DMS114 treated with DMSO at 0.1 percent for 48 hours (cell line): ENCODE measurements at regions not wholly inside any gene's neighbourhood (a gene's known extent, or its start where the extent isn't known, plus 50 kb on each side); places are given as distances from the start of the nearest gene placed in this dataset.
"Not testable (repeated sequence)": the region's sequence is repeated elsewhere in the genome, so short reads cannot be mapped to it uniquely, and the experiment has no call there.

Experiments
- DNase-seq: peaks from one replicate; lab custom pipeline; 2025; ENCODE audit not compliant: unreplicated experiment; lab: John Stamatoyannopoulos, UW

- DNase-seq = no peak
Measured at GRCh38 chr5:51156838-51157237, 226.4 kb upstream of the ISL1 start.

- no peak for DNase-seq
Measured at GRCh38 chr5:51159164-51159563, 224.1 kb upstream of the ISL1 start.

- no peak for DNase-seq
Measured at GRCh38 chr5:51159606-51160005, 223.6 kb upstream of the ISL1 start.

DNA sequence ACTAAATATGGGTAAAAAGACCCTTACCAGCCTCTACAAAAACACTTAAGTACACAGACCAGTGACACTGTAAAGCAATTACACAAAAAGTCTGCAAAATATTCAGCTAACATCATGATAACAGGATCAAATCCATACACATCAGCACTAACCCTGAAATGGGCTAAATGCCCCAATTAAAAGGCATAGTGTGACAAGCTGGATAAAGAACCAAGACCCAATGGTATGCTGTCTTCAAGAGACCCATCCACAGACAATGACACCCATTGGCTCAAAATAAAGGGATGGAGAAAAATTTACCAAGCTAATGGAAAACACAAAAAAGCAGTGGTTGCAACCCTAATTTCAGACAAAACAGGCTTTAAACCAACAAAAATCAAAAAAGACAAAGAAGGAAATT, 221.0 kb upstream of the ISL1 start:
- no peak for DNase-seq

DNA sequence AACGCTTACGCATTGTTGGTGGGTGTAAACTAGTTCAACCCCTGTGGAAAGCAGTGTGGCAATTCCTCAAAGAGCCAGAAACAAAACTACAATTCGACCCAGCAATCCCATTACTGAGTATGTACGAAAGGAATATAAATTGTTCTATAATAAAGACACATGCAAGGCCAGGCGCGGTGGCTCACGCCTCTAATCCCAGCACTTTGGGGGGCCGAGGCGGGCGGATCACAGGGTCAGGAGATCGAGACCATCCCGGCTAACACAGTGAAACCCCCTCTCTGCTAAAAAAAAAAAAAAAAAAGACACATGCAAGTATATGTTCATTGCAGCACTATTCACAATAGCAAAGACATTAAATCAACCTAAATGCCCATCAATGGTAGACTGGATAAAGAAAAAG, 217.6 kb upstream of the ISL1 start:
- not testable (repeated sequence) for DNase-seq

DNA sequence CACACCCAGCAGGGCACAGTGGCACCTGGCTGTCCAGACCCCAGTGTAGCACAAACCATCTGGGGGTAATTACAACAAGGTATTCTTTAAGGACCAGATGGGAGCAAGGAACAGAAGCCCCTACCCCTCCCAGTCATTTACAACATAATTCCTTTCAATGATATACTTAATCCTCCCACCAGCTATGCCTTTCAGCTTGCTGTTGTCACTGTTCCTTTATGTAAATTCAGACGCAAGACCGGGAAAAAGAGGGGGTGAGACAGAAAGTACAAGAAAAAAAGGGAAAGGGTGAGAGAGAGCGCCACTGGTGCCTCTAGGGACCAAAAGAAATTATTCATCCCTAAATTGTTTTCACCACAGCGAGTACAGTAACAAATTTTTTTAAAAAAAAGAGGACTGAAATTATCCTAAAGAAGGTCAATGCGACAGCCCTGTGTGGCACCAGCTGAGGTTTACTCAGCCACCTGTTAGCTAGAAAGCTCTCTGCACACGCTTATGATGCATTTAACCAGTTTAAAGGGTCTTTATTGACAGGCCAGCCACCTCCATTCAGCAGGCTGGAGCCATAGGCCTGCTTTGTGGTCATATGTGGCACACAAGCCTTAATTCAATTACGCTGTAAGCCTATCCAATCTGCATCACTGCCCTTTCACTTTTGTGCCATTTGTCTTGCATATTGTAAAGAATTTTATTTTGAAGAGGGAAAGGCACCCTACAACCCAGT, 210.2 kb upstream of the ISL1 start:
- no peak for DNase-seq

DNA sequence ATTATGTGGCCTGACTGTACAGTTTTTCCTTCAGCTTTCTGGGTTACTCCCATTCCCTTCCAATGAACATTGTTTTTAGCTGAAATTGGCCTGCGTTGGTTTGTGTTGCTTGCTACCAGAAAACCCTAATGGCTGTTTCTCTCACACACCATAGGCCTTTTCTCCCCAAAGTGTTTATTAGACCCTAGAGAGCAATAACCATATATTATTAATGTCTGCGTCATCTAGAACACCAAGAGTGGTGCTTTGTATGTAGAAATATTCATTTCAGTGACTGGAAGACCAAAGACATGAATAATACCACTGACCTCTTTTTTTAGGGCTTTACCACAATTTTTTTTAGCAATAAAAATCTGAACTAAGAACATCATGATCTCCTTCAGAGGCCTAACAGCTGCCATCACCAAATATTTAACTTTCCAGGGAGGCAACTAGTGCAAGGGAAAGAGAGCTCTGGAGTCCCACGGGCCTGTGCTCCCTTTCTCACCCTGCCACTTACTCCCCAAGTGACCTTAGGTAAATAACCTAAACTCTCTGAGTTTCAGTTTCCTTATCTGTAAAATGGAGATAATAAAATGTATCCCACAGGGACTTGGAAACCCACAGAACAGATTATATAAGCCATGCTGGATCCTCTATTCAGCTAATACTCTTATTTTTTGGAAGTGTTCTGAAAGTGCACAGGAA, 201.9 kb upstream of the ISL1 start:
- DNase-seq = no peak

GRCh38 chr5:51185850-51186329, 197.4 kb upstream of the ISL1 start:
- DNase-seq = no peak

- DNase-seq = no peak
Measured at GRCh38 chr5:51188001-51188591, 195.2 kb upstream of the ISL1 start.

DNA sequence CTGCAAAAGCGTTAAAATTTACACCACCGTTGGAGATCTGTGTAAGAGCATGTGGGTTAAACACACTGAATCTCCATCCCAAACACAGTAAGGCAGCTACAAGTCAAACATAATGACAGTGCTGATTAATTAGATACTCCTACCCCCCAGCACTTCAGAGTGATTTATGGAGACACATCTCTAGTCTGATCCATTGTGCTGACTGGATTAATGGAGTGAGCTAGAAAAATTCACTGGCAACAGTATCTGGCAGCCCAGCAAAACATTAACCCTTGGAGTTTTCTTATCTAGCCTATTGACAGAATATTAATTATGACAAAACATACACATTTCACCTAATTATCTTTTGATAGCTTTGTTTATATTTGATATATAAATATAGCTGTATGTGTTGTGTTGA, 188.6 kb upstream of the ISL1 start:
- no peak for DNase-seq

DNA sequence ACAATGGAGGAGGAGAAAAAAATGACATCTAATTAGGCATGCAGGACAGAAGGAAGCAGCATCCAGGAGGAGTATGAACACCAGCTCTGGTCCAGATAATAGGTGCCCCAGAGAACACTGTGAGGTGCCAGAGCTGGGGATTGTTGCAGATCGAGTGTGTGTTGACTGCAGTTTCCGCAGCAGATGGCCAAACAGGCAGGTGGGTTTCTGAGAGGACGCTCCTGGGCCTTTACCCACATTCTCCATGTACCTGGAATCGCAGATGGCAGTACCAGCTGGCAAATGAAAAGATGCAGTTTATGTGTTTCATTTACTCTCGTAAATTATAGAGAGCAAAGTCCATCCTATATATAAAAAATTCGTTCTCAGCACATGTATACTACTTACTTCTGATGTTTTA, 182.2 kb upstream of the ISL1 start:
- no peak for DNase-seq

- no peak for DNase-seq
Measured at GRCh38 chr5:51201708-51202107, 181.5 kb upstream of the ISL1 start.

DNA sequence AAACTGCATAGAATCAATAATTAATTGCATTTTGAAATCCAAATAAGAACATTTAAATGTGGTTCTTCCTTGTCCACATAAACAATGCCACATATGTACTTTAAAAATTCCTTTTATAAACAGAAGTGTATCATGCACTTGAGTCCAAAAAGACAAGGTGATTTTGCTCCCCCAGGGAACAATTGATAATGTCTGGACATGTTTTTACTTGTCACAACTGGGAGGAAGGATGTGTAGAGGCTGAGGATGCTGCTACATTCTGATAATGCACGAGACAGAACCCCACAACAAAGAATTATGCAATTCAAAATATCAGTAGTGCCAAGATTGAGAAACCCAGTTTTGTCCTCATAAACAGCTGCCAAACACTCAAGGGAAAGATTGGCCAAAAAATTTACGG, 181.1 kb upstream of the ISL1 start:
- DNase-seq = no peak

DNA sequence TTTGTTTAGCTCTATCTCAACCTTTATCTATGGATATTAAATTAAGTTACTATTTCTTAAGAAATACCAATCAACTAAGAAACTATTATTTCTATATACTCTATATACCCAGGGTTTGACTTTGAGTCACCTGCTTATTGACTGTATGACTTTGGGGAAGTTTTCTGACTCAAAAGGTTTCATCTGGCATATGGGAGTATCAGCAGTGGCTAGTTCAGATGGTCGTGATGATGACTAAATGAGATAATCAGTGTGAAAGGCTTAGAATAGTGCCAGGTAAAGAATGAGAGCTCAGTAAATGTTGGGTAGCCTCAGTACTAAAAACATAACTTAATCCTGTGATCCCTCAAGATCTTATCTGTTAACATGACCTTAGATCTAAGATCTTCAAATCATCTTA, 179.7 kb upstream of the ISL1 start:
- DNase-seq = no peak

DNA sequence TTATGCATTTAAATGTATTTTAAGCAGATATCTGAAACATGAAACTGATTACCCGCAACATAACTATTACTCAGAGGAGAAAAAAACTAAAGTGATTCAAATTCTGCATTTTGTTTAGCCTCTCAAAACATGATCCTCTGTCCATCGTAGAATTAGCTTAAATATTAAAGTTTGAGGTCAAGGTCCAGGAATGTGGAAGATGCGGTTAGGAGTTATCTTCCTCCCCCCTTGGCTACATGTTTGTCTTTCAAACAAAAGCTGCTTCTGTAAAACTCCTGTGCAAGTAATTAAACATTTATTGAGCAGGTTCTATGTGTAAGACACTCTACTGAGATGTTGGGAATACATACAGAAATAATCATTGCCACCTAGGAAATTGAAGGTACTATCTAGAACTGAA, 175.0 kb upstream of the ISL1 start:
- no peak for DNase-seq

- DNase-seq = no peak
Measured at GRCh38 chr5:51214746-51215145, 168.5 kb upstream of the ISL1 start.

- no peak for DNase-seq
Measured at GRCh38 chr5:51225789-51226742, 157.2 kb upstream of the ISL1 start.

DNA sequence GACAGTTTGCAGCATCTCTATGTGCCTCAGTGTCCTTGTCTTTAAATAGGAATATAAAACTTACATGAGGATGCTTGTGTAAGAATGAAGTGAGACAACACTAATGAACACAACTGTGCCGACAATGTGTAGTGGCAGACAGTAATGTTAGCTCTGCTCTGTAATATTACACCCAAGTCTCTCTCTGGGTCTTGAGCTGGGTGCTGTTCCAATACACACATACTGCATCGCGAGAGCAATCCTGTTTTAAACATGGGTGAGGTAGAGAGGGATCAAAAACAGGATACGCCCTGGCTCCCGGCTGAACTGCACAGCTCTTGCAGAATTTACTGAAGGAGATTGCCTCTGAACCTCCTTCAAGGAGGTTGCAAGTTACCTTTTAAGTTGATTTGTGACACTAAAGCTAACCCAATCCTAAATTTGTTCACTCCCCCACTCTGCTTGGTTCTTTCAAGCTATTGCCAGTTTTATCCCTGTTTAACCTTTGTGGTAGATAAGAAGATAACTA, 155.2 kb upstream of the ISL1 start:
- DNase-seq = no peak

DNA sequence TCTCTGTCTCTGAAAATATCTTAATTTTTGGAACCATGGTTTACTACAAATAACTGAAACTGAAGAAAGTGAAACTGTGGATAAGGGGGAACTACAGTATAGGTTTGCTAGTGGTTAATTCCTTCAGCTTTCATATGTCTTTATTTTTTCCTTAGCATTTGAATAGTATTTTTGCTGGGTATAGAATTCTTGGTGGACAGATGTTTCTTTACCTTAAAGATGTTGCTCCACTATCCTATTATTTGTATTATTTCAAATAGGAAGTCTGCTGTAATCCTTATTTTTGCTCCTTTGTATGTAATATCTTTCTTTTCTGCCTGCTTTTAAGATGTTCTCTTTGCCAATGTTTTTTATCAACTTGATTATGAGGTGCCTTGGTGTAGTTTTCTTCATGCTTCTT, 152.9 kb upstream of the ISL1 start:
- no peak for DNase-seq

DNA sequence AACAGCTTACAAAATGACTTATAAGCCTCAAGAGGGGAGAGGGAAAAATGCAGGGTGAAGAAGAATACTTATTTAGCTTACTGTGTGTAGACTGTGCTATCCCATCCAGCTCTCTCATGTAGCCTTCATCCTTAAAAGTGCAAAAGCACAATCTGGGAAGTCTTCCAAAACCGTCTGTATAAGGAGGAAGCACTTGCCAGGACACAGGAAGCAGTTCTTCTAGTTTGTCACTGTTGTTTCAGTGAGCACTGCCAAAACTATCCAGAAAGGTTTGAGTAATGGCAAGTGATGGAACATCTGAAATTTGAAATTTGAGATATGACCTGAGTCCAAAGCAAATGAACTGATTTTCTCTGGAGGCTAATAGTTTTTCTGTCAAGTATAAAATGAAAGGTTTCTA, 140.8 kb upstream of the ISL1 start:
- no peak for DNase-seq

GRCh38 chr5:51250957-51251356, 132.3 kb upstream of the ISL1 start:
- not testable (repeated sequence) for DNase-seq
